TTC549 (cell line): ENCODE measurements at regions not wholly inside any gene's neighbourhood (a gene's known extent, or its start where the extent isn't known, plus 50 kb on each side); places are given as distances from the start of the nearest gene placed in this dataset.
"Not testable (repeated sequence)": the region's sequence is repeated elsewhere in the genome, so short reads cannot be mapped to it uniquely, and the experiment has no call there.

Experiments used
- FAIRE-seq: peaks from 2 replicates; lab custom pipeline; 2012; peaks lifted over from hg19 to GRCh38; lab: Jason Lieb, UNC

GRCh38 chr13:104953588-104953987 lies 1581.9 kb downstream of the EFNB2 start:
- FAIRE-seq, result no peak

DNA sequence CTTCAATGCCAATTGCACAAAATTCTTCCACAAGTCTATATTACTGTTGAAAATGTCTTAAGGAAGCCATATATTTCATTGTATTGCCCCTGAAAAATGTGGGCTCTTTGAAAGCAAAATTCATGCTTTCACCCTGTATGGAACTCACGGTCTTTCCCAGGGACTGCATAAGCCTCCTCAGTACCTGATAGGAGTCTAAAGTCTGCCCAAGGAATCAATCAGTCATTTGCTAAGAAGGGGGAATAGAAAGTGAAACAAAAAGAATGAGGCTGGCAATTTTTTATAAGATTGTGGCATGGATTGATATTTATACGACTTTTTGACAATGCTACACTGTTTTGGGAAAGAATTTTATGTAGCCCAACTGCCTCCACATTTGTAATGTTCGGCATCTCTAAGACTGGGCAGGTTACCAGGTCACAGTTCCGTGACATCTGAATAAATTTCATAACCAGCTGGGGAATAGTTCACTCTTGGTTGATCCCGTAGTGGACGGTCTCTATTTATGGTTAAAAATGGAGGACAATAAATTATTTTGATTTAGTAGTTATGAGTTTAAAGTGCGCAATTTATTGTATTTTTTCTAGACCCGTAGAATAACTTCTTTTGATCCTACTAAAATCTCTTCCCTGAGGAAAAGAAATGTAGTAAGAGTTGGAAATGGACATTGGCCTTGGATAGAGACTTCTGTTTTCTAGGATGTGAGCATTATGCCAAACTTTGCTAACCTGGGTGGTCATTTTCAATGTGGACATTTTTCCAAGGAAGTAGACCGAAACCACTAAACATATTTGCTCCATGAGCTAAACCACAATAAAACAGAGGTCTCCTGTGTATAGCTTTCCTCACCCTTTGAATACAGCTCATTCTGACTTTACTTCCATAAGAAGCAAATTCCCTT lies 1585.4 kb downstream of the EFNB2 start:
- no peak for FAIRE-seq

DNA sequence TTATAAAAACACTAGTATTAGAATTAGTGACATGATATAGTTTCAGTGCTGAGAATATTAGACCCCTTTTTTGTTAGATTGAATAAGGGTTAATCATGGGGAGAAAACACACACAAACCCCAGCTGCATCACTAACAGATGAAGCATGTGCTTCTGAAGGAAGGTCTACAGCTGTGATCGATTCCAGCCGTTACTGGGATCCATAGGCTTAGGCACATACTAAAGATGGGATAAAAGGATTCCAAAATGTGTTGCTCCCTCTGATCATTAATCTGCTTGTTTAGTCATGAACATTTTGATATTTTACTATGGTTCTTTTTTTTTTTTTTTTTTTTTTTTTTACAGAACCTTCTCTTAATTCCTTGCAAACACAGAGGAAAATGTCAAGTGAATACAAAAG lies 1591.3 kb downstream of the EFNB2 start:
- no peak for FAIRE-seq

DNA sequence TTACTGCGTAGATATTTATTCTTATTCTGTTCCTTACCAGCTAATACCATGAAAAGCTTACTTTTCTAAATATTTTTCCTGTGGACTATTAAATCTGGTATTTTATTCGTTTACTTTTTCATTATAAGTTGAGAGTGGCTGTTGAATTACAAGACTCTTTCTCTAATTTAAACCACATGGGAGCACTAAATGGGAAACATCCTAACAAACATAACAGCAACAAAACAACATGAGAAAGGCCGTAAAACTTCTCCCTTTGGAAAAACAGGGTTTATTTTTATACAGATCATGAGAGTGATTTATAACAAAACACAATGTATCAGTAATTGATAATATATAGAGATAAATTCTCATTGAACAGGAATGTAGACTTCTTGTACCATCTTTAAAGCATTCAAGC lies 1592.1 kb downstream of the EFNB2 start:
- FAIRE-seq, result no peak

DNA sequence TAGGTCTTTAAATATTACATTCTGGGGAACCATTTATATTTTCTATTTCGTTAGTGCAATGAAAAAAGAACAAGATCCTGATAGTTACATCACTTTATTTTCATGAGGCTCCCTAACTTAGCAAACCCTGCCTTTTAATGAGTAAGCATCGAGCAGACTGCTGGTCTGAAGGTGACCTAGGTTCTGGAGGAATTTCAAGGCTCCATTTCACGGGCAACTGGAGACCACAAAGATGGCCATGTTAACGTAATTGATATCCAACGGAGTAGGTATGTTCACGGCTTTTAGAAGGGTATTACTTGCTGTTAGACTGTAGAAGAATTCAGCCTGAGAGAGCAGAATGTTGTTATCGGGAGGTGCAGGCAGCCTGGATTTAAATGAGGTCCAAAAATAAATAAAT lies 1597.6 kb downstream of the EFNB2 start:
- FAIRE-seq, result no peak

- no peak for FAIRE-seq
Observed at GRCh38 chr13:104936304-104936703, 1599.2 kb downstream of the EFNB2 start.

DNA sequence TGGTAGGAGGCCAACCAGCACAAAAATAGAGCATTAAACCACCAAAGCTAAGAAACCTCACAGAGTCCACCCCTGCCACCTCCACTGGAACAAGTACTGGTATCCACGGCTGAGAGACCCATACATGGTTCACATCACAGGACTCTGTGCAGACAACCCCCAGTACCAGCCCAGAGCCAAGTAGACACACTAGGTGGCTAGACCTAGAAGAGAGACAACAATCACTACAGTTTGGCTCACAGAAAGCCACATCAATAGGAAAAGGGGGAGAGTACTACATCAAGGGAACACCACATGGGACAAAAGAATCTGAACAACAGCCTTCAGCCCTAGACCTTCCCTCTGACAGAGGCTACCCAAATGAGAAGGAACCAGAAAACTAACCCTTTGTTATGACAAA lies 1614.9 kb downstream of the EFNB2 start:
- not testable (repeated sequence) for FAIRE-seq

DNA sequence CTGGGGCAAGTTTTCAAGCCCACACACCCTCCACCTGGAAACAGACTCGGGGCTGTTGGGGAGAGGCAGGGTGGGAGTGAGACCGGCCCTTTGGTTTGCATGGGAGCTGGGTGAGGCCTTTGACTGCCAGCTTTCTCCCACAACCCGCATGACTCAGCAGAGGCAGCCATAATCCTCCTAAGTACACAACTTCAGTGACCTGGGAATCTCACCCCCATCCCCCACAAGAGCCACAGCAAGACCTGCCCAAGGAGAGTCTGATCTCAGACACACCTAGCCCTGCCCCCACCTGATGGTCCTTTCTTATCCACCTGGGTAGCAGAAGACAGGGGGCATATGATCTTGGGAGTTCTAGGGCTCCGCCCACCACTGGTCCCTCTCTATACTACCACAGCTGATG lies 1615.4 kb downstream of the EFNB2 start:
- FAIRE-seq, result no peak

DNA sequence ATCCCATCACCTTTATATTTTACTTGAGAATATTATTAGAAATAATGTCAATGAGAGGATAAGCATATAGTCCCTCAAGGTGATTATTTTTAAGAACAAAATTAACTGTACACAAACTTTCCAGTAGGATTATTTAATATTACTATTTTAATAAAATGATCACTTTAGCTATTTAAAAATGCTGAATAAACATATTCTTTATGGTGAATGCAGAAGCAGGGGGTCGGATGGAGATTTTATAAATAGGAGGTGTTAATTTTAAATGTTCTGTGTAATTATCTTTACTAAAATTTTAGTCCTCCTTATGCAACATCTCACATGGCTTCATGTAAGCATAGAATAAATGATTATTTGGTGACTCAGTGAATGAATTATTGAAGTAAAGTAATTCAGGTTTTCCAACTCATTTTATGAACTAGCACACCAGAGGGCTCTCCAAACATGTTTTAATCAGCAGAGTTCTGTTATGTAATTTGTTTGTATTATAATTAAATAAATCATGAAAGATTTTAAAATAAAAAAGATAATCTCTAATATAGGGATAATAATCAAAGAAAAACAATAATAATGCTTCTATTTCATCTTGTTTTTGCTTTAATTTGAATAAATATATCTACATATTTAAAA lies 1635.2 kb downstream of the EFNB2 start:
- no peak for FAIRE-seq

GRCh38 chr13:104898484-104898883 lies 1637.0 kb downstream of the EFNB2 start:
- no peak for FAIRE-seq

- no peak for FAIRE-seq
Observed at GRCh38 chr13:104895521-104895920, 1639.9 kb downstream of the EFNB2 start.

DNA sequence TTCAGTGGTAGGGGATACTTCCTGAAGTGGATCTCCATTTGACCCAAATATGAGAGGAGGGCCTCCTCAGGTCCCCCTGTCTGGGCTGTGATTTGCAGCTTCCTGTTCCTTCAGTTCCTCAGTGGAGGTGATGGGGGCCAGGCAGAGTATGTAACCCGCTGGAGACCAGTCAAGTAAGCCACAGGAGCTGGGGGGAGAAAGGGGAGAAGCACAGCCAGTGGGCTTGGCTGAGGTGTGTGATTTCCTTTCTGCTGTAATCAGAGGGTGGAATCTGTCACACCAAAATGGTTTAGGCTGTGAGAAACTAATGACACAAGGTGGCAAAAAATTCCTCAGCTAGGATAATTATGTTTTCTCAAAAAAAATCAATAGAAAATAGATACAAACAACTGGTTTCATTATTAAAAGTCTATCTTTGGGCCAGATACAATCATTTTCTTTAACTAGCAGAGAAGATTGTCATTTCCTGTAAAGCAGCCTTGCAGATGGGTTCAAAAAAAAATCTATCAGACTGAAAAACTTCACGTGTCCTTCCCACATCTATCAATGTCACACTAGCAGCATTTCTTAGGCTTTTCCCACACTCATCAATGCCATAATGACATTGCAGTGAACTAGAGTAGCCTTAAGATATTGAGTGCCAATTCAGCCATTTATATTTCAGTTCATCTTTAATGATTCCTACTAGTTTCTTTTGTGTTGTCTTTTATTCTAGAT lies 1660.3 kb downstream of the EFNB2 start:
- FAIRE-seq, result no peak

GRCh38 chr13:104872153-104872552 lies 1663.3 kb downstream of the EFNB2 start:
- FAIRE-seq, result no peak

DNA sequence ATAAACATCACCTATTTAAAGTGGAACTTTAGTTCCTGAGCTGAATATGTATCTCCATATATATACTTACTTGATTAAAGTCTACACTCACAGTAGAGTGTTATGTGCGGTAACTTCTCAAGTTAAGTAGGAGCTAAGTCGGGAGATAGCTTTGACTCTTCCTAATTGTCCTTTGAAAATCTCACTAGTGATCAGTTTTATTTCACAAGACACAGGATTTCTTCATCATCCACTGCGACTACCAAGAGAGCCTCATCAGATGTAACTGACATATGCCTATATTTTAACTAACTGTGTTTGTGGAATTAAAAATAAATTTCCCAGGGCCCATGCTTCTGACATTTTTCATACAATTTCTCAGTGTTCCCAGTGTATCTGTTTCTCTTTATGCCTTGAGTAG lies 1664.0 kb downstream of the EFNB2 start:
- FAIRE-seq, result no peak

- FAIRE-seq, result no peak
Observed at GRCh38 chr13:104869501-104869900, 1666.0 kb downstream of the EFNB2 start.

DNA sequence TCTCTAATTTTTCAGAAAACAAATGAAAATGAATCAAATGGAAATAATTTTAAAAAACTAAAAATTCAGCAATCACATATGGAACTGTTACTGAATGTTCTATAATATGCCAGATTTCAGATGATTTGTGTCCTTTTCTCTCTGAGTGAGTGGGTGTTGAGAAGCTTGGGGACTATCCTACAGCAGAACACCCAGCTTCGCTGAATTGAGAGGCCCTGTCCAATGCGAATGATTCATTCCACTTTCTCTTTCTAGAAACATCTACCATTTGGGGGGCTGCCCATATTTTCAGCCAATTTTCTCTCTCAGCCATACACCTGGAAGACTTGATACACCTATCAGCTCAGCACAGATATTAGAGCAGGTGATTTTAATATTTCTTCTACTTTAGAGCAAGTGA lies 1666.7 kb downstream of the EFNB2 start:
- no peak for FAIRE-seq

DNA sequence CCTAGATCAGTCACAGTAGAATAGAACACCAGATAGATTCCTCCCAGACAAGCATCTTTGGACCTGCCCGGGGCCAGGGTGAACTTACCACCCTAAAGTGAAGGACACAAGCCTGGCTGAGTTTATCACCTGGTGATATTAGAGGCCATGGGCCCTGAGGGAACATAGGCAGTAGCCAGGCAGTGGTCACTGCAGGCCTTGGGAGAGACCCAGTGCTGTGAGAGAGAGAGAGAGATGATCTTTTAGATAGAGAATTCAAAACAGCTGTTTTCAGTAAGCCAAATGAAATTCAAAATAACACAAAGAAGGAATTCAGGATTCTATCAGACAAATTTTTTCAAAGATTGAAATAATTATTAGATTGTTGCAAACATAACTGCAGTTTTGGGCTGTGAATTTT lies 1679.9 kb downstream of the EFNB2 start:
- no peak for FAIRE-seq

DNA sequence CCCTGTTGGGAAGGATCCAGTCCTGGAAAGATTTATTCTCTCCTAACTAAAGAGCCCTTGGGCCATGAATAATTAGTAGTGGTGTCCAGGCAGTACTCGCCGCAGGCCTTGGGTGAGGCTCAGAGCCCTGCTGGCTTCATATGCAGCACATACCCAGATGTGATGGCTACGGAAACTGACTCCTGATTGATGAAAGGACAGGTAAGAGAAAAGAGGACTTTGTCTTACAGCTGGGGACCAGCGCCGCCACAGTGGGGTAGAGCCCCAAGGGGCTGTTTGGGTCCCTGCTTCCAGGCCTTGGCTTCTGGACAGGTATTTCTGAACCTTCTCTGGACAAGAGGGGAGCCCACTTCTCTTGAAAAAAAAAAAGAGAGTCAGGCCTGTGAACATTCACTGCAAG lies 1680.8 kb downstream of the EFNB2 start:
- FAIRE-seq, result no peak

DNA sequence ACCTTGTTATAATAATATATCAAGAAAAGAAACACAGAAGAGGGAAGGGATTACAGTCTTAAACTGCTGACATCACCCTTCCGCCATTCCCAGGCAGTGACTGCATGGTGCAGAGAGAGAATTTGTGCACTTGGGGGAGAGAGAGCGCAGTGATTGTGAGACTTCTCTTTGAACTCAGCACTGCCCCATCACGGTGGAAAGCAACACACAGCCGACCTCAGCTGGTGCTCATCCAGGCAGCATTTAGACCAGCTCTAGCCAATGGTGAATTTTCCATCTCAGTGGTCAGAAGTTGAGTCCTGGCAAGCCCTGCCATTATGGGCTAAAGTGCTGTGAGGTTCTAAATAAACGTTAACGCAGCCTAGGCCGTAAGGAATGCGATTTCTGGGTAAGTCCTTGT lies 1681.5 kb downstream of the EFNB2 start:
- FAIRE-seq, result no peak

- FAIRE-seq, result no peak
Observed at GRCh38 chr13:104847922-104848321, 1687.5 kb downstream of the EFNB2 start.

DNA sequence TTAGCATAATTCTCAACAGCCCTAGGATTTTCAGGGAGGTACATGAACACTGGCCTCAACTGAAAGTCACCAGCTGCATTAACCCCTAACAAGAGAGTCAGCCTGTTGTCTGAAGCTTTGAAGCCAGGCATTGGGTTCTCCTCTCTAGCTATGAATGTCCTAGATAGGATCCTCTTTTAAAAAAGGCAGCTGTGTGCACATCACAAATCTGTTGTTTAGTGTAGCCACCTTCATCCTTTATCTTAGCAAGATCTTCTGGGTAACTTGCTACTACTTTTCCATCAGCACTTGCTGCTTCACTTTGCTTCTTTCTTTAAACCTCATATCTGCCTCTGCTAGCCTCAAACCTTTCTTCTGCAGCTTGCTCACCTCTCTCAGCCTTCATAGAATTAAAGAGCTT lies 1692.1 kb downstream of the EFNB2 start:
- no peak for FAIRE-seq

GRCh38 chr13:104841110-104841509 lies 1694.4 kb downstream of the EFNB2 start:
- FAIRE-seq, result no peak

DNA sequence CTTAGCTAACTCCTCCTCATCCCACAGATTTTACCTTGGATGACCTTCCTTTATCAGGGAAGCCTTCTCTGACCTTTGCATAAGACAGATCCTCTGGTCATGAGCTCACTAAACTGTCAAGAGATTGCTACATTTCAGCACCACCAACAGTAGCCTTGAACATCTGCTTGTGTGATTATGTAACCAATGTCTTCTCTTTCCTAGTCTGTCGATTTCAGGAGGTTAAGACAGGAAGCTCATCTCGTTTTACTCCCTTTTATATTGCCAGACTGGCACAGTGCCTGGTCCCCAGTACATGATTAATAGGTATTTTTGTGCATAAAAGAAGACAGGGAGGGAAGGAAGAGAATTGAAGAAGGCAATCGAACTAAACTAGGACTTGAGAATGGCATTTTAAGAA lies 1697.7 kb downstream of the EFNB2 start:
- no peak for FAIRE-seq
